PC-3 (cell line): ENCODE measurements at regions not wholly inside any gene's neighbourhood (a gene's known extent, or its start where the extent isn't known, plus 50 kb on each side); places are given as distances from the start of the nearest gene placed in this dataset.

ENCODE experiments used
- CTCF ChIP-seq: fragments of 300-600 bp; sonication (generic); conservative IDR thresholded peaks from 2 replicates; pipeline ENCODE4 v1.5.1; 2017; ENCODE audit warnings: antibody characterized with exemption, low read depth, mild to moderate bottlenecking, low read length
- EZH2 ChIP-seq: fragments of 300-600 bp; sonication (generic); IDR thresholded peaks from one replicate; pipeline ENCODE4 v1.6.1; 2017; ENCODE audit warnings: antibody characterized with exemption, mild to moderate bottlenecking, low read length; ENCODE audit not compliant: unreplicated experiment
- EZH2phosphoT487 ChIP-seq: fragments of 300-600 bp; sonication (generic); IDR thresholded peaks from 2 replicates; pipeline ENCODE4 v1.6.1; 2018; ENCODE audit warnings: mild to moderate bottlenecking, antibody characterized with exemption, low read length, borderline replicate concordance

- TF ChIP-seq CTCF (no peak), EZH2 (no peak), EZH2phosphoT487 (no peak)
These were observed 734.8 kb downstream of the TLE1 start for GRCh38 chr9:80954521-80954920.
